DND-41 (cell line): ENCODE measurements at regions not wholly inside any gene's neighbourhood (a gene's known extent, or its start where the extent isn't known, plus 50 kb on each side); places are given as distances from the start of the nearest gene placed in this dataset.

ENCODE experiments used
- CTCF ChIP-seq: IDR thresholded peaks from 2 replicates; pipeline ENCODE4 v1.5.1; 2012; ENCODE audit warnings: borderline replicate concordance, low read length, moderate library complexity, mild to moderate bottlenecking; ENCODE audit not compliant: poor library complexity, severe bottlenecking; ENCODE audit errors: extremely low read depth
- EZH2 ChIP-seq: IDR thresholded peaks from 3 replicates; pipeline ENCODE4 v1.6.1; 2012; ENCODE audit warnings: borderline replicate concordance, low read depth, mild to moderate bottlenecking, moderate library complexity, low read length, inconsistent platforms; ENCODE audit not compliant: severe bottlenecking

GRCh38 chr4:35399912-35400311 is 844.4 kb downstream of the ARAP2 start:
- TF ChIP-seq CTCF = no peak
- no peak for TF ChIP-seq EZH2
